GM18870 (cell line): ENCODE measurements at regions not wholly inside any gene's neighbourhood (a gene's known extent, or its start where the extent isn't known, plus 50 kb on each side); places are given as distances from the start of the nearest gene placed in this dataset.
"Not testable (repeated sequence)": the region's sequence is repeated elsewhere in the genome, so short reads cannot be mapped to it uniquely, and the experiment has no call there.

Experiments used
- ATAC-seq: cut with Tn5 transposase; IDR thresholded peaks from one replicate; pipeline ENCODE4 v1.9.1; 2021; ENCODE audit warnings: moderate library complexity; ENCODE audit not compliant: unreplicated experiment

GRCh38 chr7:55743454-55743717, 119.2 kb downstream of the SEPTIN14 start:
- not testable (repeated sequence) for ATAC-seq

- not testable (repeated sequence) for ATAC-seq
Observed at GRCh38 chr7:55742651-55743453, 119.7 kb downstream of the SEPTIN14 start.

- ATAC-seq = not testable (repeated sequence)
Observed at GRCh38 chr7:55741721-55742631, 120.6 kb downstream of the SEPTIN14 start.

- ATAC-seq = not testable (repeated sequence)
Observed at GRCh38 chr7:55740633-55741250, 121.8 kb downstream of the SEPTIN14 start.

GRCh38 chr7:55740053-55740452, 122.5 kb downstream of the SEPTIN14 start:
- not testable (repeated sequence) for ATAC-seq

GRCh38 chr7:55736641-55737221, 125.8 kb downstream of the SEPTIN14 start:
- ATAC-seq = not testable (repeated sequence)

GRCh38 chr7:55733241-55734140, 129.1 kb downstream of the SEPTIN14 start:
- no peak for ATAC-seq

- ATAC-seq = no peak
Observed at GRCh38 chr7:55731931-55732330, 130.6 kb downstream of the SEPTIN14 start.

GRCh38 chr7:55730197-55730596, 132.4 kb downstream of the SEPTIN14 start:
- ATAC-seq = no peak

GRCh38 chr7:55723621-55723941, 139.0 kb downstream of the SEPTIN14 start:
- no peak for ATAC-seq

GRCh38 chr7:55722874-55723620, 139.5 kb downstream of the SEPTIN14 start:
- ATAC-seq = peak; percentile 92

GRCh38 chr7:55721004-55721403, 141.5 kb downstream of the SEPTIN14 start:
- not testable (repeated sequence) for ATAC-seq

- ATAC-seq = not testable (repeated sequence)
Observed at GRCh38 chr7:55715247-55715867, 143.1 kb upstream of the VOPP1 start.

- not testable (repeated sequence) for ATAC-seq
Observed at GRCh38 chr7:55714370-55714769, 142.1 kb upstream of the VOPP1 start.

- ATAC-seq = not testable (repeated sequence)
Observed at GRCh38 chr7:55710312-55710711, 138.0 kb upstream of the VOPP1 start.

- not testable (repeated sequence) for ATAC-seq
Observed at GRCh38 chr7:55708028-55708427, 135.7 kb upstream of the VOPP1 start.

- ATAC-seq = not testable (repeated sequence)
Observed at GRCh38 chr7:55707410-55707809, 135.1 kb upstream of the VOPP1 start.

- not testable (repeated sequence) for ATAC-seq
Observed at GRCh38 chr7:55706451-55707195, 134.3 kb upstream of the VOPP1 start.
